ENCODE measurements at regions not wholly inside any gene's neighbourhood (a gene's known extent, or its start where the extent isn't known, plus 50 kb on each side); places are given as distances from the start of the nearest gene placed in this dataset.

GRCh38 chr6:109237077-109237985 is 142.0 kb downstream of the CEP57L1 start (continued):
- TF ChIP-seq E2F8 (IDR thresholded peaks at IDR 0.05; ENCODE audit: low read depth, partially characterized antibody), result no peak
- TF ChIP-seq RAD51 (IDR thresholded peaks at IDR 0.05; ENCODE audit: borderline replicate concordance, low read depth), result no peak
- TF ChIP-seq ZNF830 (CRISPR knock-in tag; IDR thresholded peaks at IDR 0.05), result no peak; the same call in 1 of the 2 replicates
- no peak for TF ChIP-seq IFI16 (CRISPR knock-in tag; IDR thresholded peaks at IDR 0.05)
- TF ChIP-seq SMARCE1 (IDR thresholded peaks at IDR 0.05), result peak; percentile 75
- no peak; the same call in 1 of the 2 replicates for TF ChIP-seq PYGO2 (tag; IDR thresholded peaks at IDR 0.05)
- TF ChIP-seq PKNOX1 (IDR thresholded peaks at IDR 0.05), result peak; percentile 95
- TF ChIP-seq HMG20B (CRISPR knock-in tag; IDR thresholded peaks at IDR 0.05), result no peak
- TF ChIP-seq, protein P1, sequence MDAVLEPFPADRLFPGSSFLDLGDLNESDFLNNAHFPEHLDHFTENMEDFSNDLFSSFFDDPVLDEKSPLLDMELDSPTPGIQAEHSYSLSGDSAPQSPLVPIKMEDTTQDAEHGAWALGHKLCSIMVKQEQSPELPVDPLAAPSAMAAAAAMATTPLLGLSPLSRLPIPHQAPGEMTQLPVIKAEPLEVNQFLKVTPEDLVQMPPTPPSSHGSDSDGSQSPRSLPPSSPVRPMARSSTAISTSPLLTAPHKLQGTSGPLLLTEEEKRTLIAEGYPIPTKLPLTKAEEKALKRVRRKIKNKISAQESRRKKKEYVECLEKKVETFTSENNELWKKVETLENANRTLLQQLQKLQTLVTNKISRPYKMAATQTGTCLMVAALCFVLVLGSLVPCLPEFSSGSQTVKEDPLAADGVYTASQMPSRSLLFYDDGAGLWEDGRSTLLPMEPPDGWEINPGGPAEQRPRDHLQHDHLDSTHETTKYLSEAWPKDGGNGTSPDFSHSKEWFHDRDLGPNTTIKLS (IDR thresholded peaks at IDR 0.05; ENCODE audit: borderline replicate concordance, low read depth), result no peak
- no peak for TF ChIP-seq ZNF431 (CRISPR knock-in tag; IDR thresholded peaks at IDR 0.05)
- no peak for TF ChIP-seq LCOR (CRISPR knock-in tag; IDR thresholded peaks at IDR 0.05)
- TF ChIP-seq, protein P2, sequence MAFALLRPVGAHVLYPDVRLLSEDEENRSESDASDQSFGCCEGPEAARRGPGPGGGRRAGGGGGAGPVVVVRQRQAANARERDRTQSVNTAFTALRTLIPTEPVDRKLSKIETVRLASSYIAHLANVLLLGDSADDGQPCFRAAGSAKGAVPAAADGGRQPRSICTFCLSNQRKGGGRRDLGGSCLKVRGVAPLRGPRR (CRISPR knock-in tag; IDR thresholded peaks at IDR 0.05), result no peak
- TF ChIP-seq CCNT2 (IDR thresholded peaks at IDR 0.05; ENCODE audit: borderline replicate concordance, extremely low read depth, insufficient read length, low read depth, low read length), result no peak
- TF ChIP-seq, protein P3, sequence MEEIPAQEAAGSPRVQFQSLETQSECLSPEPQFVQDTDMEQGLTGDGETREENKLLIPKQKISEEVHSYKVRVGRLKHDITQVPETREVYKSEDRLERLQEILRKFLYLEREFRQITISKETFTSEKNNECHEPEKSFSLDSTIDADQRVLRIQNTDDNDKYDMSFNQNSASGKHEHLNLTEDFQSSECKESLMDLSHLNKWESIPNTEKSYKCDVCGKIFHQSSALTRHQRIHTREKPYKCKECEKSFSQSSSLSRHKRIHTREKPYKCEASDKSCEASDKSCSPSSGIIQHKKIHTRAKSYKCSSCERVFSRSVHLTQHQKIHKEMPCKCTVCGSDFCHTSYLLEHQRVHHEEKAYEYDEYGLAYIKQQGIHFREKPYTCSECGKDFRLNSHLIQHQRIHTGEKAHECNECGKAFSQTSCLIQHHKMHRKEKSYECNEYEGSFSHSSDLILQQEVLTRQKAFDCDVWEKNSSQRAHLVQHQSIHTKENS (CRISPR knock-in tag; IDR thresholded peaks at IDR 0.05), result no peak
- TF ChIP-seq HDGF (IDR thresholded peaks at IDR 0.05), result peak; percentile 60; the same call in 1 of the 2 replicates
- no peak for TF ChIP-seq KDM4B (IDR thresholded peaks at IDR 0.05; ENCODE audit: borderline replicate concordance in 2 of 2, low read depth in 1 of 2)
- no peak for TF ChIP-seq ZNF699 (CRISPR knock-in tag; IDR thresholded peaks at IDR 0.05; ENCODE audit: insufficient replicate concordance)
- TF ChIP-seq SNAPC5 (CRISPR knock-in tag; IDR thresholded peaks at IDR 0.05), result no peak
- no peak for TF ChIP-seq ZNF239 (CRISPR knock-in tag; IDR thresholded peaks at IDR 0.05)
- TF ChIP-seq HNRNPK (IDR thresholded peaks at IDR 0.05; ENCODE audit: low read depth, low read length, poor library complexity, severe bottlenecking), result no peak

Data from K562 (cell line).